ENCODE measurements at regions not wholly inside any gene's neighbourhood (a gene's known extent, or its start where the extent isn't known, plus 50 kb on each side); places are given as distances from the start of the nearest gene placed in this dataset.
"Not testable (repeated sequence)": the region's sequence is repeated elsewhere in the genome, so short reads cannot be mapped to it uniquely, and the experiment has no call there.

- in situ Hi-C loops (cut with HindIII; ENCODE audit: low sequenced_read_pairs), result loop anchor here (5.0 to 10.0 kb wide), 2 partner anchors 46 to 101 kb away; no protein-coding TSS in a partner anchor
- DNase-seq (ENCODE audit: low read depth), result no peak
- no peak for TF ChIP-seq CTCF (IDR thresholded peaks at IDR 0.05; ENCODE audit: low read depth, low read length, missing control alignments)
- H3K4me3 ChIP-seq (ENCODE audit: low read depth, low read length), result no peak overlapping the region
These were observed 56.2 kb upstream of the MORC3 start for GRCh38 chr21:36263797-36264196.

- H3K4me3 ChIP-seq (ENCODE audit: low read depth, low read length), result no peak overlapping the region
- no peak for TF ChIP-seq CTCF (IDR thresholded peaks at IDR 0.05; ENCODE audit: low read depth, low read length, missing control alignments)
- no peak for DNase-seq (ENCODE audit: low read depth)
- in situ Hi-C loops (cut with HindIII; ENCODE audit: low sequenced_read_pairs), result loop anchor here (10.0 kb wide), 1 partner anchor 99 kb away; no protein-coding TSS in a partner anchor
These were observed 54.6 kb upstream of the MORC3 start for GRCh38 chr21:36265431-36265830.

- H3K4me3 ChIP-seq (ENCODE audit: low read depth, low read length); DNase-seq (ENCODE audit: low read depth): not testable (repeated sequence)
- in situ Hi-C loops (cut with HindIII; ENCODE audit: low sequenced_read_pairs), result loop anchor here (10.0 kb wide), 1 partner anchor 97 kb away; no protein-coding TSS in a partner anchor
These were observed 52.2 kb upstream of the MORC3 start for GRCh38 chr21:36267828-36268227.

GRCh38 chr21:36268264-36268663 is 51.7 kb upstream of the MORC3 start:
- not testable (repeated sequence) for DNase-seq (ENCODE audit: low read depth); H3K4me3 ChIP-seq (ENCODE audit: low read depth, low read length)
- in situ Hi-C loops (cut with HindIII; ENCODE audit: low sequenced_read_pairs), result loop anchor here (10.0 kb wide), 1 partner anchor 97 kb away; no protein-coding TSS in a partner anchor
